HEK293T (cell line): ENCODE measurements at regions not wholly inside any gene's neighbourhood (a gene's known extent, or its start where the extent isn't known, plus 50 kb on each side); places are given as distances from the start of the nearest gene placed in this dataset.
"Not testable (repeated sequence)": the region's sequence is repeated elsewhere in the genome, so short reads cannot be mapped to it uniquely, and the experiment has no call there.

ENCODE experiments used
- CTCF ChIA-PET: fragments of 350-600 bp; formaldehyde crosslinking; extraction: SDS; loops from one replicate; lab custom pipeline; 2021; ENCODE audit warnings: antibody characterized with exemption, inconsistent platforms; lab: Yijun Ruan, JAX
- POLR2A ChIA-PET: fragments of 350-600 bp; formaldehyde crosslinking; extraction: SDS; loops from one replicate; lab custom pipeline; 2020; ENCODE audit warnings: antibody characterized with exemption, inconsistent platforms; lab: Yijun Ruan, JAX
- DNase-seq: peaks from one replicate; pipeline ENCODE4 v3.0.0; 2012; ENCODE audit warnings: mixed read lengths; ENCODE audit errors: extremely low spot score
- ARNT ChIP-seq: fragments of 450-650 bp; IDR thresholded peaks from 2 replicates; pipeline ENCODE4 v1.6.1; 2017; ENCODE audit warnings: mild to moderate bottlenecking
- BHLHE40 ChIP-seq: fragments of 450-650 bp; IDR thresholded peaks from 2 replicates; pipeline ENCODE4 v1.6.1; 2016; ENCODE audit warnings: mild to moderate bottlenecking, moderate library complexity, borderline replicate concordance
- CTBP1 ChIP-seq: fragments of 450-650 bp; IDR thresholded peaks from 2 replicates; pipeline ENCODE4 v1.6.1; 2016; ENCODE audit warnings: borderline replicate concordance
- ELF4 ChIP-seq: fragments of 450-650 bp; IDR thresholded peaks from 2 replicates; pipeline ENCODE4 v1.6.1; 2017; ENCODE audit warnings: antibody characterized with exemption
- FOXA1 ChIP-seq: fragments of 450-650 bp; IDR thresholded peaks from 2 replicates; pipeline ENCODE4 v1.6.1; 2016; ENCODE audit warnings: mild to moderate bottlenecking
- FOXK2 ChIP-seq: fragments of 450-650 bp; IDR thresholded peaks from 2 replicates; pipeline ENCODE4 v1.6.1; 2016; ENCODE audit warnings: mild to moderate bottlenecking
- FOXM1 ChIP-seq: fragments of 450-650 bp; IDR thresholded peaks from 2 replicates; pipeline ENCODE4 v1.6.1; 2017; ENCODE audit warnings: mild to moderate bottlenecking, borderline replicate concordance
- HDGF ChIP-seq: fragments of 450-650 bp; IDR thresholded peaks from 2 replicates; pipeline ENCODE4 v1.6.1; 2017; ENCODE audit warnings: antibody characterized with exemption, borderline replicate concordance
- L3MBTL2 ChIP-seq: fragments of 450-650 bp; conservative IDR thresholded peaks from 2 replicates; pipeline ENCODE4 v1.6.1; 2016; ENCODE audit warnings: mild to moderate bottlenecking
- LEF1 ChIP-seq: fragments of 450-650 bp; IDR thresholded peaks from 2 replicates; pipeline ENCODE4 v1.6.1; 2017; ENCODE audit warnings: mild to moderate bottlenecking, borderline replicate concordance
- NFRKB ChIP-seq: fragments of 450-650 bp; IDR thresholded peaks from 2 replicates; pipeline ENCODE4 v1.6.1; 2016; ENCODE audit warnings: mild to moderate bottlenecking, moderate library complexity
- SP1 ChIP-seq: fragments of 450-650 bp; IDR thresholded peaks from 2 replicates; pipeline ENCODE4 v1.6.1; 2017
- SUZ12 ChIP-seq: fragments of 450-650 bp; IDR thresholded peaks from 2 replicates; pipeline ENCODE4 v1.6.1; 2016; ENCODE audit warnings: mild to moderate bottlenecking
- TARDBP ChIP-seq: fragments of 450-650 bp; IDR thresholded peaks from 2 replicates; pipeline ENCODE4 v1.6.1; 2016
- ZNF384 ChIP-seq: fragments of 450-650 bp; IDR thresholded peaks from 2 replicates; pipeline ENCODE4 v1.6.1; 2016
- TF ChIP-seq, protein P1 (sequence below): fragments of 450-650 bp; IDR thresholded peaks from 2 replicates; pipeline ENCODE4 v1.6.1; 2016

GRCh38 chr13:109941221-109941620, 154.8 kb upstream of the IRS2 start:
- ChIA-PET CTCF (no interaction called here), POLR2A (no interaction called here)
- DNase-seq, result no peak
- TF ChIP-seq FOXA1 (no peak), SP1 (no peak), LEF1 (no peak), FOXM1 (no peak), ARNT (no peak)
- TF ChIP-seq, protein P1, sequence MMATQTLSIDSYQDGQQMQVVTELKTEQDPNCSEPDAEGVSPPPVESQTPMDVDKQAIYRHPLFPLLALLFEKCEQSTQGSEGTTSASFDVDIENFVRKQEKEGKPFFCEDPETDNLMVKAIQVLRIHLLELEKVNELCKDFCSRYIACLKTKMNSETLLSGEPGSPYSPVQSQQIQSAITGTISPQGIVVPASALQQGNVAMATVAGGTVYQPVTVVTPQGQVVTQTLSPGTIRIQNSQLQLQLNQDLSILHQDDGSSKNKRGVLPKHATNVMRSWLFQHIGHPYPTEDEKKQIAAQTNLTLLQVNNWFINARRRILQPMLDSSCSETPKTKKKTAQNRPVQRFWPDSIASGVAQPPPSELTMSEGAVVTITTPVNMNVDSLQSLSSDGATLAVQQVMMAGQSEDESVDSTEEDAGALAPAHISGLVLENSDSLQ, result no peak

- DNase-seq, result no peak
- TF ChIP-seq CTBP1 (no peak), ZNF384 (no peak), FOXK2 (no peak), FOXM1 (no peak), HDGF (no peak), TARDBP (no peak), ELF4 (no peak), FOXA1 (no peak), LEF1 (no peak), BHLHE40 (no peak), ARNT (no peak), NFRKB (no peak), SP1 (no peak), SUZ12 (no peak), L3MBTL2 (no peak)
- TF ChIP-seq, protein P1, result no peak
- POLR2A ChIA-PET, result no interaction called here
- CTCF ChIA-PET, result no interaction called here
Observed at GRCh38 chr13:109940637-109941036, 154.3 kb upstream of the IRS2 start.

DNA sequence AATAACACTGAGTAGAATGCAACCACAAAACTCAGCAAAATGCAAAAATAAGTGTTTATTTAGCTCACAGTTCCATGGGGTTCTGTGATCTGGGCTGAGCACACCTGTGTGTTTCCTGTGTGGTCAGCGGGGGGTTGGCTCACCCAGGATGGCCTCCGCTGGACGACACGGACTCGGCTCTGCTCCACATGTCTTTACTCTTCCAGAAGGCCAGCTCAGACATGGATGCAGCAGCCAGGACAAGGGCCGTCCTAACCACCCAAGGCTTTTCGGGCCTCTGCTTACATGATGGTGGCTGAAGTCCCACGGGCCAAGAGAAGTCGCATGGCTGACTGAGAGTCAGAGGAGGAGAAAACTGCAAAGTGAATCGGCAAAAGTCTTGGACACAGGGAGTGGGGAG, 153.5 kb upstream of the IRS2 start:
- POLR2A ChIA-PET, result no interaction called here

GRCh38 chr13:109939180-109939579, 152.8 kb upstream of the IRS2 start:
- DNase-seq, result no peak
- no peak for TF ChIP-seq SP1
- no peak for TF ChIP-seq NFRKB
- no peak for TF ChIP-seq FOXA1
- no peak for TF ChIP-seq ZNF384
- no peak for TF ChIP-seq FOXK2
- no peak for TF ChIP-seq SUZ12
- no peak for TF ChIP-seq TARDBP
- TF ChIP-seq BHLHE40, result no peak
- TF ChIP-seq, protein P1, result no peak
- no peak for TF ChIP-seq LEF1
- TF ChIP-seq L3MBTL2, result no peak
- TF ChIP-seq HDGF, result no peak
- no peak for TF ChIP-seq FOXM1
- TF ChIP-seq CTBP1, result no peak
- no peak for TF ChIP-seq ARNT
- TF ChIP-seq ELF4, result no peak
- ChIA-PET POLR2A (no interaction called here), CTCF (no interaction called here)

More for the DNA sequence above, 153.5 kb upstream of the IRS2 start:
- TF ChIP-seq SP1 (no peak), FOXK2 (no peak), TARDBP (no peak), ZNF384 (no peak), L3MBTL2 (no peak), NFRKB (no peak), FOXA1 (no peak), ARNT (no peak), HDGF (no peak), LEF1 (no peak), SUZ12 (no peak), ELF4 (no peak)
- TF ChIP-seq, protein P1, result no peak
- CTCF ChIA-PET, result no interaction called here
- DNase-seq, result no peak

- CTCF ChIA-PET, result no interaction called here
- no peak for TF ChIP-seq SUZ12
- TF ChIP-seq TARDBP, result no peak
- TF ChIP-seq ARNT, result no peak
- TF ChIP-seq BHLHE40, result no peak
- TF ChIP-seq L3MBTL2, result no peak
- TF ChIP-seq, protein P1, result no peak
- no peak for TF ChIP-seq ZNF384
- no peak for TF ChIP-seq NFRKB
- no peak for TF ChIP-seq FOXA1
- TF ChIP-seq FOXK2, result no peak
- TF ChIP-seq SP1, result no peak
- TF ChIP-seq ELF4, result no peak
- no peak for TF ChIP-seq HDGF
- POLR2A ChIA-PET, result no interaction called here
- DNase-seq, result no peak
Observed at GRCh38 chr13:109938255-109938936, 152.0 kb upstream of the IRS2 start.

- DNase-seq, POLR2A ChIA-PET, CTCF ChIA-PET: not testable (repeated sequence)
Observed at GRCh38 chr13:109934520-109934919, 148.1 kb upstream of the IRS2 start.
